ENCODE measurements at regions not wholly inside any gene's neighbourhood (a gene's known extent, or its start where the extent isn't known, plus 50 kb on each side); places are given as distances from the start of the nearest gene placed in this dataset.
A peak's percentile ranks its signal among the peaks of the same experiment; 100 is the strongest.

DNA sequence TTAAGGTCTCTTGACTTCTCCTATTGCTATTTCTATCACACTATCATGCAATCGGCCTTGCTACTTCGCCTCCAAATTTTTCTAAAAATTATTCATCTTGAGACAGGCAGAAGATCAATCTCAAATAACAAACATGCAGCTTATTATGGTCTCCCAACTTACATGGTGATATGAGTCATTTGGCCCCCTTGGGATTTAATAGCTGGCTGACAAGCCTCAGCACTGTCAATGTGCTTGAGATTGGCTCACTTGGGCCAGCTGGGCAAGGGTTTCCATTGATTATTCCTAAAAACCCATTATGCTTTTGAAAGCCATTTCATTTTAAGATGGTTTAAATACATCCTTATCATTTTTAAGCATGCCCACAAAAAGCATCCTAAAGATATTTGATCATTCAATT lies 224.5 kb upstream of the NFIA start:
- TF ChIP-seq, protein P1, sequence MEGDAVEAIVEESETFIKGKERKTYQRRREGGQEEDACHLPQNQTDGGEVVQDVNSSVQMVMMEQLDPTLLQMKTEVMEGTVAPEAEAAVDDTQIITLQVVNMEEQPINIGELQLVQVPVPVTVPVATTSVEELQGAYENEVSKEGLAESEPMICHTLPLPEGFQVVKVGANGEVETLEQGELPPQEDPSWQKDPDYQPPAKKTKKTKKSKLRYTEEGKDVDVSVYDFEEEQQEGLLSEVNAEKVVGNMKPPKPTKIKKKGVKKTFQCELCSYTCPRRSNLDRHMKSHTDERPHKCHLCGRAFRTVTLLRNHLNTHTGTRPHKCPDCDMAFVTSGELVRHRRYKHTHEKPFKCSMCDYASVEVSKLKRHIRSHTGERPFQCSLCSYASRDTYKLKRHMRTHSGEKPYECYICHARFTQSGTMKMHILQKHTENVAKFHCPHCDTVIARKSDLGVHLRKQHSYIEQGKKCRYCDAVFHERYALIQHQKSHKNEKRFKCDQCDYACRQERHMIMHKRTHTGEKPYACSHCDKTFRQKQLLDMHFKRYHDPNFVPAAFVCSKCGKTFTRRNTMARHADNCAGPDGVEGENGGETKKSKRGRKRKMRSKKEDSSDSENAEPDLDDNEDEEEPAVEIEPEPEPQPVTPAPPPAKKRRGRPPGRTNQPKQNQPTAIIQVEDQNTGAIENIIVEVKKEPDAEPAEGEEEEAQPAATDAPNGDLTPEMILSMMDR (conservative IDR thresholded peaks at IDR 0.05): no peak

DNA sequence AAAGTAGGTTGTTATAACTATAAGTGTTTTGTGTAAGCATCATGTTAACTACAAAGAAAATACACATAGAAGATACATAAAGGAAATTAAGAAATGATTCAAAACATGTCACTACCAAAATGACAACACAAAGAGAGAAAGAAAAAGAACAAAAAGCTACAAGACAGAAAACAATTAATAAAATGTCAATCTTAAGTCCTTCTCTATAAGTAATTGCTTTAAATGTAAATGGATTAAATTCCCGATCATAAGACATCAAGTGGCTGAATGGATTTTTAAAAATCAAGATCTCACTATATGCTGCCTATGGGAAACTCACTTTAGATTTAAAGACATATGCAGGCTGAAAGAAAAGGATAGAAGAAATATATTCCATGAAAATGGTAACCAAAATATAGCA lies 232.3 kb upstream of the NFIA start:
- Mint-ChIP-seq H3K9me3 (peaks cover 23% of the 10 kb centered on the region), H3K4me3 (no peak overlapping the region), H3K27me3 (ENCODE audit: low read depth) (no peaks in the 10 kb centered on the region), H3K27ac (ENCODE audit: unreplicated experiment) (no peak overlapping the region), H3K36me3 (ENCODE audit: low read depth) (peaks cover 15% of the 10 kb centered on the region), H3K4me1 (peaks cover 14% of the 10 kb centered on the region)
- DNase-seq (ENCODE audit: low read depth, low spot score): no peak
- TF ChIP-seq, protein P1 (conservative IDR thresholded peaks at IDR 0.05): no peak

More for the DNA sequence above, 224.5 kb upstream of the NFIA start:
- Mint-ChIP-seq H3K4me3 (no peak overlapping the region), H3K36me3 (ENCODE audit: low read depth) (no peaks in the 10 kb centered on the region), H3K27ac (ENCODE audit: unreplicated experiment) (no peak overlapping the region), H3K27me3 (ENCODE audit: low read depth) (no peaks in the 10 kb centered on the region), H3K4me1 (peaks cover 20% of the 10 kb centered on the region), H3K9me3 (no peaks in the 10 kb centered on the region)
- no peak for DNase-seq (ENCODE audit: low read depth, low spot score)

DNA sequence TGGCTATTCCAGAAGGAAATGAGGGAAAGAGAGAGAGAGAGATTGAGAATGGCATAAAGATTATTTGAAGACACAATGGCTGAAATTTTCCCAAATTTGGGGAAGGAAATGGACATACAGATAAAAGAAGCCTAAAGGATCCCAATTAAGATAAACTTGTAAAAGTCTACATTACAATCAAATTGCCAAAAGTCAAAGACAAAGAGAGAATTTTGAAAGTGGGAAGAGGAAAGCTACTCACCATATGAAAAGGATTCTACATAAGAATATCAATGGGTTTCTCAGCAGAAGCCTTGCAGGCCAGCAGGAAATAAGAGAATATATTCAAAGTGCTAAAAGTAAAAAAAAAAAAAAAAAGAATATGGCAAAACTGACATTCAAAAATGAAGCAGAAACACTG lies 233.0 kb upstream of the NFIA start:
- DNase-seq (ENCODE audit: low read depth, low spot score): no peak
- Mint-ChIP-seq H3K4me3 (no peak overlapping the region), H3K36me3 (ENCODE audit: low read depth) (peaks cover 18% of the 10 kb centered on the region), H3K27me3 (ENCODE audit: low read depth) (no peaks in the 10 kb centered on the region), H3K9me3 (peaks cover 29% of the 10 kb centered on the region), H3K4me1 (peaks cover 14% of the 10 kb centered on the region), H3K27ac (ENCODE audit: unreplicated experiment) (no peak overlapping the region)
- TF ChIP-seq, protein P1 (conservative IDR thresholded peaks at IDR 0.05): no peak

DNA sequence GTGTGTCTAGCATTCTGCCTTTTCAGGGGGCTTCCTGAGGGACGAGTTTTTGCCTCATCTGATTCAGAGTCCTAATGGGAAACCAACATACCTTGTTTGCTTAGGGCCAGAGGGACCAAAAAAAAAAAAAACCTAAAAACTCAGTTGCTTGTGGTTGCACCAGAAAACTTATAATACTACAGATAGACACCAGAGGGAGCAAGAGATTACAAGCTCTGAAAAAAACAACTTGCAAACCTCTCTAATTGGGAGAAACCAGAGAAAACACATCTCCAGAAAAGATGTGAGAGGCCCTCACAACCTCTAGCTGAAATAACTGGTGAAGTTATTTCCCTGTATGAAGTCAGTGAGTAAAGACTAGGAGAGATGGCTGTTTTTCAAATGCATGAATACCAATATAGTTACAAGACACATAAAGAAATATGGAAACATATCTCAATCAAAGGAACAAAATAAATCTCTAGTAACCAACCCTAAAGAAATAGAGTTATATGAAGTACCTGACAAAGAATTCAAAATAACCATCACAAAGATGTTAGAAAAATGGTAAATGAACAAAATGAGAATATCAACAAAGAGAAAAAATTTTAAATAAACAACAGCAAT lies 233.7 kb upstream of the NFIA start:
- TF ChIP-seq, protein P1 (conservative IDR thresholded peaks at IDR 0.05): peak; percentile 82
- Mint-ChIP-seq H3K27ac (ENCODE audit: unreplicated experiment) (no peak overlapping the region), H3K4me1 (peaks cover 14% of the 10 kb centered on the region), H3K36me3 (ENCODE audit: low read depth) (peaks cover 18% of the 10 kb centered on the region), H3K9me3 (peaks cover 32% of the 10 kb centered on the region), H3K27me3 (ENCODE audit: low read depth) (no peaks in the 10 kb centered on the region), H3K4me3 (no peak overlapping the region)
- DNase-seq (ENCODE audit: low read depth, low spot score): no peak

DNA sequence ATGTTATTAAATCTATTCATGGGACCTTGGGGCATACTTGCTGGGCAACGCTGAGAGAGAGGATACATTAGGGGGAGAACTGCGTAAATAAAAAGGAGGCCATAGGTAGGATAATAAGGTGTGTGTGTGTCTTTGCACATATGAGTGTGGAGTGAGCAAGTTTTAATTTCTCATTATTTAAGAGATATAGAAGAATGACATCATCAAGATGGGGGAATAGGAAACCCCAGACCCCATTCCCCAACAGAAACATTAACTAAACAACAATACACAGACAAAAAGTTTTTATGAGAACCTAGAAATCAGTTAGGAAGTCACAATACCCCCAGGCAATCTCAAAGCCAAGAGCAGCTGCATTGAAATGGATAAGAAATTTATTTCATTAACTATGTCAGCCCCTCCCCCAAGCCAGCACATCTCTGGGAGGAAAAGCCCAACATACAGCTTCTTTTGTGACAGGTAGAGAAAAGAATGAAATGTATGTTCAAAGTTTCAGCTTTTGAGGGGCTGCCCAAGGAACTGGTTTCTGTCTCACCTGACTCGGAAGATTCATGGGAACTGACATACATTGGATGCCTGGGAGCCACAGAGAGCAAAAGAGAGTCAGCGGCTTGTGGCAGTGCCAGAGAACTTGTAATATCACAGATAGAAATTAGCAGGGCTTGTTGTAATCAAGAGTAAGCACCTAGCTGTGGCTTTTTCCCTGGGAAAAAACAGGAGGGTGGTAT lies 234.3 kb upstream of the NFIA start:
- peaks cover 14% of the 10 kb centered on the region for H3K4me1 Mint-ChIP-seq
- peaks cover 18% of the 10 kb centered on the region for H3K36me3 Mint-ChIP-seq (ENCODE audit: low read depth)
- TF ChIP-seq, protein P1 (conservative IDR thresholded peaks at IDR 0.05): no peak
- no peak overlapping the region for H3K4me3 Mint-ChIP-seq
- H3K27ac Mint-ChIP-seq (ENCODE audit: unreplicated experiment): no peak overlapping the region
- no peak for DNase-seq (ENCODE audit: low read depth, low spot score)
- peaks cover 32% of the 10 kb centered on the region for H3K9me3 Mint-ChIP-seq
- no peaks in the 10 kb centered on the region for H3K27me3 Mint-ChIP-seq (ENCODE audit: low read depth)
